GM21576 (cell line): ENCODE measurements at regions not wholly inside any gene's neighbourhood (a gene's known extent, or its start where the extent isn't known, plus 50 kb on each side); places are given as distances from the start of the nearest gene placed in this dataset.
"Not testable (repeated sequence)": the region's sequence is repeated elsewhere in the genome, so short reads cannot be mapped to it uniquely, and the experiment has no call there.

Experiments used
- ATAC-seq: cut with Tn5 transposase; IDR thresholded peaks from one replicate; pipeline ENCODE4 v1.9.1; 2021; ENCODE audit warnings: mild to moderate bottlenecking, moderate library complexity; ENCODE audit not compliant: unreplicated experiment

DNA sequence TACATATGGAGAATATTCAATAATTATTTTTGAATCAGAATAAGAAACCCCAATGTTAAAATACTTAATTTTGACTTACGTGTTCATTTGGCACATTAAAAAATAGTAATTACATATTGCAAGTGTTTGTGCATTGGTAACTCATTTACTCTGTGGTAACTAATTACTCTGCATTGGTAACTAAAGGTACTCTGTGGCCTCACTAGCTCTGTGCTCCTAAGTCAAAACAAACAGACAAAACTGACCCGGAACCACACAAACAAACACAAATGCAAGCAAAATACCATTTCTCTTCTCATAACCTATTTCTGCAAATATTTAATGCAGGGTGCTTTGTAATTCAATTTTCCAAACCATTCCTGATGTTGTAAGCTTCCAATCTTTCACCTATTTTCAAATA, 1244.3 kb downstream of the REEP3 start:
- no peak for ATAC-seq

DNA sequence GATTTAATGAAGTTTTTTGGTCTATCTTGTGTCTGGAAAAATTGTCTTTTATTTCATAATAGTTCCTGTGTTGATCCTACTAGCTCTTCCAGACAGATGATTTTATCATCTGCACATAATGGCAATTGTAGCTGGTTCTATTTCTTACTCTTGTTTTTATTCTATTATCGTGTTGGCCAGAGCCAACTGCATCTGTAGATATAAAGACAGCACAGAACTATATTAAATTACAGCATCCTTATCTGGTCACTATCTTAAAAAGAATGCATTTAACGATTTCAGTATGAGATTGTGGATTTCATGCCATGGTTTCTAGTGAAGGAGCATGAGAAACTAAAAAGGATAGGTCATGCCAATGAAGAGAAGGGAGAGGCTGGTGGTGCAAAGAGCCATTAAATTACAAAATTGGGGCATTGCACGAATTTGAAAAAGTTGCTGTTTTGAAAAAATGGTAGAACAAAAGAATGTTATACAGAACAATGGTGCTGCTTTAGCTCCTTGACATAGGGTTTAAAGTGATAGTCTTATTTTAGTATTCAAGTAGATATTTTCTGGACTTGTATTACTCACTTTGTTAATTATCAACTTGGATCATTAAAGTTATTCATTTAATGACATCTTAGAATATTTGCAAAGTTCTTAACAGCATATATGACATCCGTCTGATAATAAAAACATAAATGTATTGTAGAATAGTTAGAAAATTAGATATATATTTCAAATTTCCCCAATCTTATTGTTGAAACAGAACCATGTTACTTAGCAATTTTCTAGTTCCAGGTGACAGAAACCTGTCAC, 1250.3 kb downstream of the REEP3 start:
- no peak for ATAC-seq

DNA sequence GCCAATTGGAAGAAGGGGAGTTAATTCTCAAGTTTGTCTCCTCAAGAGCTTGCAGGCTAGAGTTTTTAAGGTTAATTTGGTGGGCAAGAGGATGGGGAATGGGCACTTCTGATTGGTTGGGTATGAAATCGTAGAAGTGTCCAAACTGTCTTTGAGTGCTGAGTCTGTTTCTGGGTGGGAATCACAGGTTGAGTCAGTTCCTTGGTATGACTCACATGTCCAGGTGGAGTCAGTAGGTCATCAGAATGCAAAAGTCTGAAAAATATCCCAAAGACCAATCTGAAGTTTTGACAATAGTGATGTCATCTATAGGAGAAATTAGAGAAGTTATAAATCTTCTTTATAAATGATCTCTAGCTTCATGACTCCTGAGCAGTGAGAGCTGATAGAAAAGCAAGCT, 1252.2 kb downstream of the REEP3 start:
- ATAC-seq = no peak

DNA sequence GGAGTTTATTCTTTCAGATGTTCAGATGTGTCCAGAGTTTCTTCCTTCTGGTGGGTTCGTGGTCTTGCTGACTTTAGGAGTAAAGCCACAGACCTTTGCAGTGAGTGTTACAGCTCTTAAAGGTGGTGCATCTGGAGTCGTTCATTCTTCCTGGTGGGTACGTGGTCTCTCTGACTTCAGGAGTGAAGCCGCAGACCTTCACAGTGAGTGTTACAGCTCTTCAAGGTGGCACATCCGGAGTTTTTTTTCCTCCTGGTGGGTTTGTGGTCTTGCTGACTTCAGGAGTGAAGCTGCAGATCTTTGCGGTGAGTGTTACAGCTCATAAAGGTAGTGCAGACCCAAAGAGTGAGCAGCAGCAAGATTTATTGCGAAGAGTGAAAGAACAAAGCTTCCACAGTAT, 1263.2 kb downstream of the REEP3 start:
- not testable (repeated sequence) for ATAC-seq

DNA sequence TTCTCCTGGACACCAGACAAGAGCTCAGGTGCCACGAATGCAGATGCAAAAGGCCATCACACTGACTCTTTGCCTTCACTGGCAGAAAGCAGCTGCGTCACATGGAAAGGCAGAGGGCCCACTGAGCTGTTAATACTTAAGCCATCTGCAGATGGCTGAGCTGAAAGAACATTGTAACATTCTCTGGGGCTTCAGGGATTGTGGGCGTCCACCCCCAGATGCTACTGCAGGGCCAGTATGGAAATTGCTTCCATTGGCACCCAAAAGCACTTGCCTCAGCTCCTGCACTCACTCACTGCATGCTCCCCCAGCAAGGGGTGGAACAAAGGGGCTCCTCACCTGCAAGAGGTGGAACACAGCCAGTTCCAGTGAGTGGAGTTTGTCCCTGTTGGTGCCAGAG, 1264.6 kb downstream of the REEP3 start:
- no peak for ATAC-seq

DNA sequence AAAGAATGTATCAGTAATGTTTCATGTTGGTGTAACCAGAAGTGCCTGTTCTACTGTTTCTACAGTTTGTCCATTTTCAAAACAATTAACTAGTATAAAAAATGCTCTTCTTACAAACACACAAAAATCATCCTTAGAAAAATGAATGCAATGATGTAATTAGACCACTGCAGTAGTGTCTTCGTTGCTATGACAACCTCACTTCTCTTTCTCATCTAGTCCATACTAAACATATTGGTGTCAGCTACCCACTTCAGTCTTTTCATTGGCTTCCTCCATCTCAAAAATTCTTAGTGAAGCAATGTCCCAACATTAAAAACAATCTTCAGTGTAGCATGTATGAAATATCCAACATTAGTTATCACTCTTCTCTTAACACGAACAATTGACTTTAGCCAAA, 1265.8 kb downstream of the REEP3 start:
- no peak for ATAC-seq

DNA sequence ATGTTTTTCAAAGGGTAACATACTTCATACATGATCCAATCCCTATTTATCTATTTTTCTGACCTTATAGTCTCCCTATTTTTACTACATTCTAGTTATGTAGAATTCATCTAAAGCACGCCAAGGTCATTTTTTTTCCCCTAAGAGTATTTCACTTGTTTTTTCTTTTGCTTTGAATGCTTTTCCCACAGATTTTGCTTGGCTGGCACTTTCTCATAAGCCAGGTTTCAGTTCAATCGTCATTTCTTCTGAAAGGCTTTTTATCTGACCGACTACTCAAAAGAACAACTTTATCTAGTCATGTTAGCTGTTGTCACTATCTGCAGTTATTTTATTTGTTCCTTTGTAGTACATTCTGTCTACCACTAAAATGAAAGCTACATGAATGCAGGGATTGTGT, 1274.6 kb downstream of the REEP3 start:
- ATAC-seq = no peak

DNA sequence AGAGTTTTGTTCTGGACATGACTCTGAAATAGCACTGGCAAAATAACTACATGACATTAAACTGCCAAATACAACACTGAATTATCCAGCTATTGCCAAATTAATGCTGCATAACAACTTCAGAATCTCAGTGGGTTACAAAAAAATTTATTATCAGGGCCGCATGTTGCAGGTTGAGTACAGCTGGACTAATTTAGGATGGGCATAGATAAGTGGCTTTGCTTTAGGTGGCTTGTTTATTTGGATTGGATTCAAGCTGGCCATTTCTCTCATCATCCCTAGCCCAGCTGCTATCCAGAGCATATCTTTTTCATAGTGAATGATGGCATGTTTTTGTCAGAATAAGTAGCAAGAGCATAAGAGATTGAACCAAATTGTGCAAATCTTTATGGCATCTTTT, 1277.1 kb downstream of the REEP3 start:
- no peak for ATAC-seq

DNA sequence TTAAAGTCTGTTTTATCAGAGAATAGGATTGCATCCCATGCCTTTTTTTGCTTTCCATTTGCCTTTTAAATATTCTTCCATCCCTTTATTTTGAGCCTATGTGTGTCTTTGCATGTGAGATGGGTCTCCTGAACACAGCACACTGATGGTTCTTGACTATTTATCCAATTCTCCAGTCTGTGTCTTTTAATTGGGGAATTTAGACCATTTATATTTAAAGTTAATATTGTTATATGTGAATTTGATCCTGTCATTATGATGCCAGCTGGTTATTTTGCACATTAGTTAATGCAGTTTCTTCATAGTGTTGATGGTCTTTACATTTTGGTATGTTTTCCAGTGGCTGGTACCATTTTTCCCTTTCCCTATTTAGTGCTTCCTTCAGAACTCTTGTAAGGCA, 1287.0 kb downstream of the REEP3 start:
- ATAC-seq = not testable (repeated sequence)

DNA sequence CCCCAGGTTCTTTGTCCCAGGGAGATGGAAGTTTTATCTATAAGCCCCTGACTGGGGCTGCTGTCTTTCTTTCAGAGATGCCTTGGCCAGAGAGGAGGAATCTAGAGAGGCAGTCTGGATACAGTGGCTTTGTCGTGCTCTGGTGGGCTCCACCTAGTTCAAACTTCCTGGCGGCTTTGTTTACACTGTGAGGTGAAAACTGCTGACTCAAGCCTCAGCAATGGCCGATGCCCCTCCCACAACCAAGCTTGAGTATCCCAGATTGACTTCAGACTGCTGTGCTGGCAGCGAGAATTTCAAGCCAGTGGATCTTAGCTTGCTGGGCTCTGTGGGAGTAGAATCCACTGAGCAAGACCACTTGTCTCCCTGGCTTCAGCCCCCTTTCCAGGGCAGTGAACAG, 1288.8 kb downstream of the REEP3 start:
- ATAC-seq = not testable (repeated sequence)

DNA sequence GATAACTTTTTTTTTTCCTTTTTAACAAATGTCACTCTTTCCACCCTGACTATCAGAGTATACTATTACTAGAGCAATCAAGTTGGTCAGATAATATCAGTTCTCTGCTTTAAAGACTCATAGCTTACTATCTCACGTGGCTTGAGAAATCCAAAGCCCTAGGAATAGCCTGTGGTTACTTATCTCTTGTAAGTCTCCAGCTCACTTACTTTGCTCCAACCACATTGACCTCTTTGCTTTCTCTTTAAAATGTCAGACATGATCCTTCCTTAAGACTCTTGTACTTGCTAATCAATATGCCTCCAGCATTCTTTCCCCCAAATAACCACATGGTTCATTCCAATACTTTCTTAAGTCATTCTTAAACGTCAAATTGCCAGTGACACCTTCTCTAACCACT, 1292.2 kb downstream of the REEP3 start:
- ATAC-seq = no peak

DNA sequence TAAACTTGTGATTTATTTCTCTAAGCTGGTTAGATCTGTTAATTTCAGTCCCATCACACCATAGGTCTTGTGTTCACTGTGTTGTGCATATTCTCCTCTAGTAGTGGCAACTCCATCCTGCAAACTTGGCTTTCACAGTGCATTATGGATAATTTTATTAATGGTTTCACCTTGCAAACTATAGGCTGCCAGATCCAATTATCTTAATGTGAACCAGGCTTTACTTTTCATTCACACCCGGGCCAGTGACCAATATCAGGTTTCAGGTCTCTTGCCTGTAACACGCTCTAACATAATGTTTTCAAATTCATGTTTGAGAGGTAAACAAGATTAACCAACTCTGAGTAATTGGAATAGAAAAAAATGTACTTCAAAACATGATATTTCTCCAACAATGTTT, 1293.0 kb downstream of the REEP3 start:
- ATAC-seq = no peak

DNA sequence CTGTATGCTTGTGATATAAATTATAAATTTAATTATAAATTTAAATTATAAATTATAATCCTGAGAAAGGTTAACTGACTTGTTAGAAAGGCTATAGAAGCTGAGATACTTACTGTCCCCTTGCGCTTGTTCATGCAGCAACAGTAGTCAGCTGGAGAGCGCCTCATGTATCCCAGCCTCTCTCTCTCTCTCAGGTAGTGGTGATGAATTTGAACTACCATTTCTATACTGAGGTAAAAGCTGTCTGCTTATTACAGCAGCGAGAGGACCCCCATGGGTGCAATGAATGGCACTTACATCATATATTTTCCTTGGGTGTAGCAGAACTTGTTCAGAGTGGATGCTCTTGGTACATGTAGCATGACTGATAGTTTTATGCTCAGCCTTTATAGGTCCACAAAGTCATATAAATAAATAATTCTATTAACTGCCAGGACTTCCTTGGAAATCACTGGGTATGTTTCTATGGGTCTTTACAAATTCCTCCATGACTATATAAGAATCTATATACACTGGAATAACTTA, 1308.7 kb downstream of the REEP3 start:
- no peak for ATAC-seq

DNA sequence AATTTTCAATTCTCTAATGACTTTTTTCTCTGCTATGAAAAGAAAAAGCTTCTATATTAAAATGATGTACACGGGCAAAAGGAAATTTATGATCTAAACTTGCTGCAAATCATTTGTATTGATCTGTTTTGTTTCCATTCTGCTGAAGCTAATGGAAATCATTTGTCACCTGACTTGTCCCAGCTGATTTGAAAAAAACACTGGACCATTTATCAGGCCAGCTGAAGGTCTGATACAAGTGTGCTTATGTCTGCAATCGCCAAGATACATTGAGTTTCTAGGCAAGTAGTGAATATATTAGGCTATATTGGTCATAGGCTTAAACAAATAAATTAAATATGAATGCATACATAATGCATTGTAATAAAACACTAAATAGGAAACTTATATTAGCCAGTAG, 1309.7 kb downstream of the REEP3 start:
- no peak for ATAC-seq

DNA sequence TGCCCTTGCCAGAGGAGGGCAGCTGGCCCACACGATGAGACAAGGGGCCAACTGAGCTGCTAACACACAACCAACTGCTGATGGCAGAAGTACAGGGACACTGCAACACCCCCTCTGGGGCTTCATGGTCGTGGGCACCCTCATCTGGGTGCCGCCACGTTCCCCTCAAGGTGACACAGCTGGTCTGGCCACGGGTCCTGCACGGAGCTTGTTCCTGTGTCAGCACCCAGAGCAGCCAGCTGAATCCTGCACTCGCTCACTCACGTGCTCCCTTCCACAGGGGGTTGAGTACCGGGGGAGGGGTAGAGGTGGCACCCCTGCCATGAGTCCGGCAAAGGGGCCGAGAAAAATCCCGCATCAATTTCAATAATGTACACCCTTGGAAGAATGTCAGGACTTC, 1319.1 kb downstream of the REEP3 start:
- no peak for ATAC-seq

DNA sequence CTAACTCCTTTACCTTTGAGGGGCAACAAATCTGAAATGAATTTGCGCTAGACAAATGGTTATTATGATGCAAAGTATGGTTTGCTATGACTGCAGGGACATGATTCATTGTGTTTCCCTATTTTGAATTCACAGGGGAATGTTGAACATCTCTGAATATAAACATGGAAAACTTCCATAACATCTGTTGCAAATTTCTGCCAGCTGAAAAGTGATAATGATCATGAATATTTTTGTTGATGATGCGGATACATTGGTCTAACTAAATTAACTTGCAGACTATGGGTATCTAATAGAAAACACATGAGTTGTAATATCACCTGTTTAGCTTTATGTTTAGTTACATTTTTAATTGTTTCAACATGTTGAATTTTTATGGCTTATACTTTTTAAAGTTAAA, 1325.5 kb downstream of the REEP3 start:
- no peak for ATAC-seq

DNA sequence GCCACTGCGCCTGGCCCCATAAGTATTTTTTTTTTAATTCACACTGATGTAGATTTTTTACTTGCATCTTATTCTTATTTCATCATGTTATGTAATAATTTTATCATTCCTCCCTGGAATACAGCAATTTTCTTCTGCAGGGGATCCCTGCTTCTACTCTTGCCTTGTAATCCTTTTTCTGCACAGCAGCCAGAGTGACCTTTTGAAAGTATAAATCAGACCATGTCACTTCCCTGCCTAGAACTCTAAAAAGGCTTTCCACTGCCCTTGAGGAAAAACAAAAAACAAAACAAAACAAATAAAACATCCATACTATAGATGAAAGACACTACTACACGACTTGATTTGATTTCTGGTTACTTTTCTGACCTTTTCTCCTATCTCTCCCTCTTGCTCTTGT, 1334.7 kb downstream of the REEP3 start:
- no peak for ATAC-seq

DNA sequence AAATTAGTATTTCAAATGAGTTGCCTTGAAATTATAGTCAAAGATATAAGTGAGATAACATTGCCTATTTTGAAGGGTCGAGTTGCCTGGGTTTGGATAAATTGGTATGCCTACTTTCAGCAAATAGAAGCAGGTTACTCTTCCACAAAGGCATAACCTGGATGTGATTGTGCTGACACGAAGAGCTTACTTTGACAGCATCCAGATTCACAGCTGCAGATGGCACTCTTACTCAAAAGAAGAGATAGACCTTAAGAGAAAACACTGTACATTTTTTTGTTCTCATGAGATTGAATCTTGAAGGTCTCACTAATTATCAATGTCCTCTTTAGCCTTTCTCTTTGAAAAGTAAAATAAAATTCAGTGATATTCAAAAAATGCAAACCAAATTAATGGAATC, 1338.7 kb downstream of the REEP3 start:
- ATAC-seq = no peak

DNA sequence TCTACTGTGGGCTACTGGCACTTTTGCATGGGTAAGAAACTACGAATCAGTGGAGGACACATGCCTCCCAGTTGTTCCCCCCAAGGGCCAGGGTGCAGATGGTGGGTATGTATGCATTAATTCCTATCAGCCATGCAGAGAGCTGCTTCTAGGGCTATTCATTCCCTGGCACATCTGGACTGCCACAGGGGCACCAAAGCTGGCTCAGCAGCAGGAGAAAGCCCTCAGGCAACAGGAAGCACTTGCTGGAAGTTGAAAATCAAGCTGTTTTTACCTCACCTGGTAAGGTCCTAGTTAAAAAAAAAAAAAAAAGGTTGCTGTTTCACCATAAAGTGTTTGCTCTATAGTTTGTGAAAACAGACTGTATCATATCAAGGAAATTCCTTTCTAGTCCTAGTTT, 1342.6 kb downstream of the REEP3 start:
- no peak for ATAC-seq

DNA sequence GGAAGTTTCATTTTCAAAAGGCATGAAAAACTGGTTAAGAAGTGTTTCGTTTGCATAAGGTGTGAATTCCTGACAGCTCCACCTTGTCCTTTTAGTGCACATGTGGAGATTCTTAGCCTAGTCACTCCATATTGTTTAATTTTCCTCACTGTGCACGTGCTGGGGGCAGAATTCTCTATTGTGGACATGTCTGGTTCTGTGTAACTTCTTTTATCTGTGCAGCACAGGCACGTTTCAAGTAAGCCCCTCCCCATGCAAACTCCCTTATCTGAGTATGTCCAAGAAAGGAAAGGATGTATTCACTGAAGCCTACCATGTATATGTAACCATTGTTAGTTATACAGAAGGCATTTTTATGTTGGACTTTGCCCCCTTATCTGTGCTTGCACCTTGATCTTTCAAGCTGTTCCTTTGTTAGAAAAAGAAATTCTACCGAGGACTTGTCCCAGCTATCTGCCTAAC, 1346.3 kb downstream of the REEP3 start:
- ATAC-seq = no peak

DNA sequence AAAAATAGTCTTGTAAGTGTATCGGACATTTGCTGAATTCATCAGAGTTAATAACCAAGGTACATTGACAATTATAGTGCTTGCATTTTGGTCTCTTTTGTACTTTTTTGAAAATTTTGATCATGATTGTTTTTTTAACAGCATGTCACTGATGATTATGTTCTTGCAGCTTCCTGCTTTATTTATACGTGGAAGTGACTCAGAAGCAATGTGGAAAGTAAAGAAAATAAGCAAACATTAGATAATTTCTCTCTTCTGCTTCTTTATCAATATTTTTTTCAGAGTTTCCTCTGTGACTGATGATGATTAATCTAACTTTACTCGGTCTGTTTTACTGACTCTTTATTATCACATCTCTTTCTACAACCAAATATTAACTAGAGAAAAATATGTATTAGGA, 1351.9 kb downstream of the REEP3 start:
- no peak for ATAC-seq

DNA sequence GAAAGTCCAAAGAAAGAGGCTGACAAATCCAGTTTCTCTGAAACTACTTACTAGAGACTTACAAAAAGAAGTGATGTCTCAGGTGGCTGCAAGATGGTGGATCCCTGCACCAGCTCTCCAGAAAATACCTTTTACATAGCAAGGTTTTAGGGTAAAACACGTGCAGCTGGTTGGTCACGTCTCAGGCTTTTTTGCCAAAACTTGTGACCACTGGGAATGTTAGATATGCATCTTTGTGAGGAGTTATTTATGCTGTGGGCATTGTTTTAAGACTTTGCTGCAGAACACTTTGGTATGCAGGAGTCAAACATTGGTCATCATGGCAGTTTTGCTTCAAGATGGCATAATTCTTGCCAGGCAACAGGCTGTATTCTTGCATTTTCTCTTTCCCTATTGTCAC, 1352.8 kb downstream of the REEP3 start:
- ATAC-seq = no peak

DNA sequence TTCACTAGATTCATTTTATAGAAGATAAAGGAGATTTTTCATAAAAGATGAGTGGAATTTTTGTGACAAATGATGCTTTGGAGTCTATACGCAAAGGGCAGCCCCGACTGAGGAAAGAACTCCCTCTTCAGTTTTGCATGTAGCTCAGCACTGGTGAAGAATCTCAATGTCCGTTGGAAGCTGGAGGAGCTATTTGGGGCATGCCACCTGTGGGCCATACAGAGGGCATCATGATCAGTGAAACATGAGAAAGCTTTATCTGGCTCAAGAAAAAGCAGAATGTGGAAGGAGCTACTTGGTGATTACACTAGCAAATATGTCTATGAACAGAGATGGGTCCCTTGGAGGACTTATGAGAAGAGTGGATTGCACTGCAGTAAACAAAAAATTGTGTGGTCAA, 1359.3 kb downstream of the REEP3 start:
- ATAC-seq = no peak
